H1 (cell line): ENCODE measurements at regions not wholly inside any gene's neighbourhood (a gene's known extent, or its start where the extent isn't known, plus 50 kb on each side); places are given as distances from the start of the nearest gene placed in this dataset.

Source experiments
- CTCF ChIA-PET: fragments of 300-600 bp; sonication (Branson Sonifier 250); formaldehyde crosslinking; loops from one replicate; lab custom pipeline; 2021; ENCODE audit not compliant: partially characterized antibody; lab: Charles Lee
- POLR2A ChIA-PET: fragments of 300-600 bp; sonication (Branson Sonifier 250); formaldehyde crosslinking; loops from one replicate; lab custom pipeline; 2021; ENCODE audit warnings: inconsistent platforms; ENCODE audit not compliant: partially characterized antibody; lab: Charles Lee
- DNase-seq, 2 experiments: peaks; one replicate each; pipeline versions ENCODE4 v3.0.0 to v3.0.0-alpha.2; 2010 to 2022; ENCODE audit warnings: low spot score in 2 of 2, low read depth in 1 of 2, mixed read lengths in 1 of 2
- FAIRE-seq: peaks from 2 replicates; lab custom pipeline; 2011; peaks lifted over from hg19 to GRCh38; lab: Jason Lieb, UNC
- H2AFZ ChIP-seq: 2 replicates; pipeline ENCODE4 v1.8.1; 2012; ENCODE audit warnings: low read length, inconsistent platforms
- H2AK5ac ChIP-seq: 2 replicates; pipeline ENCODE4 v1.6.1; 2013; ENCODE audit warnings: low read depth, low read length
- H2BK120ac ChIP-seq: replicated peaks from 2 replicates; pipeline ENCODE3; 2013; ENCODE audit warnings: low read depth, low read length, inconsistent platforms
- H2BK12ac ChIP-seq: 2 replicates; pipeline ENCODE4 v1.6.1; 2013; ENCODE audit warnings: low read depth, low read length
- H2BK15ac ChIP-seq: 2 replicates; pipeline ENCODE4 v1.6.1; 2013; ENCODE audit warnings: low read length
- H2BK20ac ChIP-seq: 2 replicates; pipeline ENCODE4 v1.6.1; 2013; ENCODE audit warnings: low read length
- H2BK5ac ChIP-seq: 2 replicates; pipeline ENCODE4 v1.6.1; 2013; ENCODE audit warnings: low read depth, low read length
- H3K14ac ChIP-seq: 2 replicates; pipeline ENCODE4 v1.6.1; 2013; ENCODE audit warnings: inconsistent platforms; ENCODE audit not compliant: insufficient read length
- H3K18ac ChIP-seq: 2 replicates; pipeline ENCODE4 v1.6.1; 2013; ENCODE audit warnings: low read length; ENCODE audit errors: extremely low read depth
- H3K23ac ChIP-seq: 2 replicates; pipeline ENCODE4 v1.6.1; 2013; ENCODE audit warnings: inconsistent platforms; ENCODE audit not compliant: insufficient read length
- H3K23me2 ChIP-seq: 2 replicates; pipeline ENCODE4 v1.6.1; 2013; ENCODE audit warnings: low read depth, low read length
- H3K27ac ChIP-seq: 2 replicates; pipeline ENCODE4 v1.6.1; 2011; ENCODE audit warnings: low read depth, low read length, inconsistent platforms
- H3K27me3 ChIP-seq, 4 experiments: replicated peaks in 1 of 4; 1 replicate in 1 of 4; 2 replicates in 3 of 4; pipeline versions ENCODE4 v1.6.1 to v1.8.1; 2011 to 2013; ENCODE audit warnings: low read length in 3 of 4, mild to moderate bottlenecking in 3 of 4, inconsistent platforms in 2 of 4, mixed read lengths in 2 of 4, moderate library complexity in 1 of 4; ENCODE audit not compliant: control insufficient read depth in 3 of 4, insufficient read depth in 3 of 4; ENCODE audit errors: extremely low read depth in 1 of 4
- H3K36me3 ChIP-seq, 4 experiments: 2 replicates each; pipeline versions ENCODE4 v1.6.1 to v1.8.1; 2011 to 2013; ENCODE audit warnings: mild to moderate bottlenecking in 4 of 4, low read length in 3 of 4, moderate library complexity in 2 of 4, control low read depth in 1 of 4, inconsistent platforms in 1 of 4; ENCODE audit not compliant: insufficient read depth in 4 of 4, control insufficient read depth in 2 of 4
- H3K4ac ChIP-seq: replicated peaks from 2 replicates; pipeline ENCODE3; 2013; ENCODE audit warnings: low read length, low read depth, mixed read lengths, inconsistent platforms; ENCODE audit not compliant: insufficient read length
- H3K4me1 ChIP-seq, 4 experiments: replicated peaks in 1 of 4; 1 replicate in 1 of 4; 2 replicates in 3 of 4; pipeline versions ENCODE4 v1.6.1 to v1.8.1; 2011 to 2013; ENCODE audit warnings: low read length in 3 of 4, inconsistent platforms in 2 of 4, mixed read lengths in 1 of 4; ENCODE audit not compliant: insufficient read depth in 4 of 4, control insufficient read depth in 3 of 4
- H3K4me2 ChIP-seq, 2 experiments: 2 replicates each; pipeline versions ENCODE4 v1.6.1 to v1.8.1; 2011 to 2013; ENCODE audit warnings: low read depth in 2 of 2, low read length in 2 of 2, control low read depth in 1 of 2, inconsistent platforms in 1 of 2, mild to moderate bottlenecking in 1 of 2; ENCODE audit not compliant: insufficient read depth in 1 of 2
- H3K4me3 ChIP-seq, 4 experiments: fragments of 200-600, 300-600 bp in 1 of 4; sonication (generic), shearing (Covaris generic), sonication (Bioruptor Twin) in 1 of 4; 2 replicates each; pipeline versions ENCODE4 v1.5.1 to v1.8.1; 2011 to 2016; ENCODE audit warnings: low read length in 4 of 4, low read depth in 3 of 4, control low read depth in 2 of 4, inconsistent platforms in 2 of 4, mild to moderate bottlenecking in 2 of 4, mixed read lengths in 1 of 4, moderate library complexity in 1 of 4; ENCODE audit not compliant: insufficient read depth in 2 of 4; ENCODE audit errors: extremely low read depth in 1 of 4
- H3K56ac ChIP-seq: replicated peaks from 2 replicates; pipeline ENCODE3; 2013; ENCODE audit warnings: low read depth, mild to moderate bottlenecking, mixed read lengths, low read length, inconsistent platforms; ENCODE audit not compliant: insufficient read length
- H3K79me1 ChIP-seq: 2 replicates; pipeline ENCODE4 v1.6.1; 2013; ENCODE audit warnings: low read depth, low read length, control low read depth
- H3K79me2 ChIP-seq, 2 experiments: 2 replicates each; pipeline versions ENCODE4 v1.6.1 to v1.8.1; 2012 to 2013; ENCODE audit warnings: low read length in 2 of 2, mild to moderate bottlenecking in 2 of 2, inconsistent platforms in 1 of 2; ENCODE audit not compliant: insufficient read depth in 2 of 2, control insufficient read depth in 1 of 2
- H3K9ac ChIP-seq, 4 experiments: replicated peaks in 1 of 4; 1 replicate in 1 of 4; 2 replicates in 3 of 4; pipeline versions ENCODE4 v1.6.1 to v1.8.1; 2011 to 2013; ENCODE audit warnings: low read depth in 3 of 4, low read length in 3 of 4, control low read depth in 2 of 4, mild to moderate bottlenecking in 2 of 4, moderate library complexity in 2 of 4, inconsistent platforms in 1 of 4; ENCODE audit errors: extremely low read depth in 1 of 4
- H3K9me3 ChIP-seq, 2 experiments: 2 replicates each; pipeline versions ENCODE4 v1.6.1 to v1.8.1; 2012 to 2013; ENCODE audit warnings: mild to moderate bottlenecking in 2 of 2, moderate library complexity in 2 of 2, control low read depth in 1 of 2, inconsistent platforms in 1 of 2, low read depth in 1 of 2, low read length in 1 of 2, mixed read lengths in 1 of 2; ENCODE audit not compliant: insufficient read depth in 2 of 2
- H4K20me1 ChIP-seq, 2 experiments: replicated peaks in 1 of 2; 2 replicates each; pipeline versions ENCODE3 to v1.8.1; 2011 to 2013; ENCODE audit warnings: inconsistent platforms in 2 of 2, low read length in 2 of 2, mild to moderate bottlenecking in 1 of 2; ENCODE audit not compliant: insufficient read depth in 2 of 2, control insufficient read depth in 1 of 2
- H4K5ac ChIP-seq: 2 replicates; pipeline ENCODE4 v1.6.1; 2013; ENCODE audit warnings: low read length, low read depth, mixed read lengths, inconsistent platforms; ENCODE audit not compliant: insufficient read length
- H4K8ac ChIP-seq: 2 replicates; pipeline ENCODE4 v1.8.0; 2013; ENCODE audit warnings: mild to moderate bottlenecking, moderate library complexity, low read length, inconsistent platforms; ENCODE audit not compliant: insufficient read depth; ENCODE audit errors: extremely low read depth
- H4K91ac ChIP-seq: replicated peaks from 2 replicates; pipeline ENCODE3; 2013; ENCODE audit warnings: low read length, mixed read lengths, inconsistent platforms; ENCODE audit not compliant: insufficient read length
- ATF2 ChIP-seq: IDR thresholded peaks from 2 replicates; pipeline ENCODE4 v1.6.1; 2012; ENCODE audit warnings: low read length, inconsistent platforms
- CHD1 ChIP-seq: IDR thresholded peaks from 2 replicates; pipeline ENCODE4 v1.6.1; 2012; ENCODE audit warnings: low read depth, low read length, improper control_type of control experiment
- CHD2 ChIP-seq: IDR thresholded peaks from 2 replicates; pipeline ENCODE4 v1.6.1; 2012; ENCODE audit warnings: low read length, improper control_type of control experiment
- EP300 ChIP-seq, 2 experiments: IDR thresholded peaks; 1 replicate in 1 of 2; 2 replicates in 1 of 2; pipeline ENCODE4 v1.6.1; 2011 to 2012; ENCODE audit warnings: low read depth in 2 of 2, low read length in 2 of 2, mild to moderate bottlenecking in 2 of 2, borderline replicate concordance in 1 of 2, inconsistent platforms in 1 of 2, moderate library complexity in 1 of 2
- EZH2 ChIP-seq: fragments of 200-600 bp; sonication (generic); IDR thresholded peaks from 2 replicates; pipeline ENCODE4 v1.7.1; 2012; ENCODE audit warnings: low read depth, mild to moderate bottlenecking, moderate library complexity, low read length, inconsistent platforms; ENCODE audit not compliant: severe bottlenecking
- GABPA ChIP-seq: IDR thresholded peaks from 2 replicates; pipeline ENCODE4 v1.6.1; 2011; ENCODE audit warnings: mild to moderate bottlenecking, low read length, moderate library complexity, borderline replicate concordance; ENCODE audit not compliant: insufficient read depth
- GTF2F1 ChIP-seq: IDR thresholded peaks from 2 replicates; pipeline ENCODE4 v1.6.1; 2012; ENCODE audit warnings: low read depth, low read length, improper control_type of control experiment, borderline replicate concordance
- RNF2 ChIP-seq: fragments of 200-900, 300-1000 bp; sonication (generic); IDR thresholded peaks from 2 replicates; pipeline ENCODE4 v1.7.1; 2016; ENCODE audit warnings: borderline replicate concordance, low read depth, mild to moderate bottlenecking, antibody characterized with exemption, low read length; ENCODE audit not compliant: poor library complexity, severe bottlenecking; ENCODE audit errors: missing control alignments
- ZNF274 ChIP-seq: IDR thresholded peaks from 2 replicates; pipeline ENCODE4 v1.7.0; 2012; ENCODE audit warnings: low read length, borderline replicate concordance; ENCODE audit errors: extremely low read depth
- WGBS, 2 experiments: shearing (Covaris generic) in 1 of 2; methylation state at CpG; one replicate each; pipeline versions ENCODE4 v1.1.6 to v1.1.7; 2013 to 2015; ENCODE audit warnings: low lambda C conversion rate in 2 of 2, mixed read lengths in 2 of 2, inconsistent platforms in 1 of 2, low coverage in 1 of 2, missing lambda C conversion rate in 1 of 2; ENCODE audit not compliant: insufficient replicate concordance in 2 of 2, insufficient coverage in 1 of 2, insufficient read length in 1 of 2; ENCODE audit errors: extremely low coverage in 1 of 2, missing lambda C conversion rate in 1 of 2; 5-methylcytosine and 5-hydroxymethylcytosine counted together

DNA sequence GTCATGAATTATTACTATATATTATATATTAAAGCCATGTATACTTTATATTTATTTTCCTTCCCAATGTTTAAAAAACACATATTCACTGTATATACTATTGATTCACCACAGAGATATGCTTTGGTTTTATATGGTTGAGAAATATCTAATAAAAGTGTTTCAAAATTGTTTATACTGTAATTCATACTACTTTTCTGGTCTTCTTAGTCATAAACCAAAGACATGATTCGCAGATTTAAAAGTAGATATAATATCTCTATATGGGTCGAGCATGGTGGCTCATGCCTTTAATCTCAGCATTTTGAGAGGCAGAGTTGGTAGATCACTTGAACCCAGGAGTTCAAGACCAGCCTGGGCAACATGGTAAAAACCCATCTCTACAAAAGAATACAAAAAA, 738.4 kb downstream of the USP25 start:
- no peak overlapping the region for H2BK15ac ChIP-seq
- FAIRE-seq: no peak
- no peak overlapping the region for H3K14ac ChIP-seq
- H3K4ac ChIP-seq: no peak overlapping the region
- H2BK120ac ChIP-seq: no peak overlapping the region
- H2AK5ac ChIP-seq: no peak overlapping the region
- H3K27ac ChIP-seq: no peak overlapping the region
- no peak overlapping the region for H4K5ac ChIP-seq
- no peaks in the 10 kb centered on the region for H3K36me3 ChIP-seq
- H3K79me2 ChIP-seq: no peaks in the 10 kb centered on the region
- H3K56ac ChIP-seq: no peak overlapping the region
- H3K4me3 ChIP-seq: no peak overlapping the region
- ChIA-PET POLR2A (no interaction called here), CTCF (no interaction called here)
- no peak overlapping the region for H2BK12ac ChIP-seq
- 93% methylated on average over 2 of the region's 2 CpGs; no CpG with 5 or more reads in 1 of the 2 experiments for WGBS, 2 experiments
- H3K23me2 ChIP-seq: no peaks in the 10 kb centered on the region
- H3K9me3 ChIP-seq: peaks cover 6 to 9% of the 10 kb centered on the region in 2 experiments
- no peak for DNase-seq
- H3K18ac ChIP-seq: no peak overlapping the region
- no peak overlapping the region for H4K91ac ChIP-seq
- H2BK20ac ChIP-seq: no peak overlapping the region
- H3K4me2 ChIP-seq: no peak overlapping the region
- no peaks in the 10 kb centered on the region for H3K27me3 ChIP-seq
- H2BK5ac ChIP-seq: no peak overlapping the region
- no peaks in the 10 kb centered on the region for H3K4me1 ChIP-seq
- no peaks in the 10 kb centered on the region for H4K20me1 ChIP-seq
- H3K9ac ChIP-seq: no peak overlapping the region
- no peaks in the 10 kb centered on the region for H3K79me1 ChIP-seq
- no peak overlapping the region for H4K8ac ChIP-seq
- no peak overlapping the region for H3K23ac ChIP-seq
- no peak overlapping the region for H2AFZ ChIP-seq
- TF ChIP-seq GTF2F1: no peak
- no peak for TF ChIP-seq ATF2
- no peak for TF ChIP-seq EP300 (IDR thresholded peaks at IDR 0.05; ENCODE audit: borderline replicate concordance in 1 of 2, low read depth in 2 of 2, low read length in 2 of 2)
- TF ChIP-seq CHD1: no peak
- TF ChIP-seq GABPA: no peak
- TF ChIP-seq ZNF274: no peak
- no peak for TF ChIP-seq CHD2
- TF ChIP-seq EZH2: no peak
- TF ChIP-seq RNF2: no peak
